ENCODE measurements at regions not wholly inside any gene's neighbourhood (a gene's known extent, or its start where the extent isn't known, plus 50 kb on each side); places are given as distances from the start of the nearest gene placed in this dataset.

GRCh38 chr2:18477293-18477692 lies 83.2 kb downstream of the RDH14 start:
- ATAC-seq: no peak
- Mint-ChIP-seq H3K4me3 (no peak overlapping the region), H3K9me3 (no peaks in the 10 kb centered on the region), H3K4me1 (no peaks in the 10 kb centered on the region), H3K27ac (no peak overlapping the region), H3K27me3 (peaks cover 9% of the 10 kb centered on the region)
- no peak for DNase-seq

- Mint-ChIP-seq H3K27ac (no peak overlapping the region), H3K9me3 (no peaks in the 10 kb centered on the region), H3K4me3 (no peak overlapping the region), H3K4me1 (no peaks in the 10 kb centered on the region), H3K27me3 (peaks cover 9% of the 10 kb centered on the region)
- ATAC-seq (no peak), DNase-seq (no peak)
These were observed 84.0 kb downstream of the RDH14 start for GRCh38 chr2:18476484-18476883.

- ATAC-seq (no peak), DNase-seq (no peak)
- Mint-ChIP-seq H3K27me3 (peaks cover 15% of the 10 kb centered on the region), H3K9me3 (no peaks in the 10 kb centered on the region), H3K4me3 (no peak overlapping the region), H3K4me1 (no peaks in the 10 kb centered on the region), H3K27ac (no peak overlapping the region)
These were observed 84.6 kb downstream of the RDH14 start for GRCh38 chr2:18475884-18476283.

- Mint-ChIP-seq H3K27ac (peak overlapping the region in 1 of 2 donors; percentile 47), H3K4me3 (no peak overlapping the region), H3K9me3 (no peaks in the 10 kb centered on the region), H3K4me1 (no peaks in the 10 kb centered on the region), H3K27me3 (peaks cover 18% of the 10 kb centered on the region)
- DNase-seq (no peak), ATAC-seq (no peak)
These were observed 85.8 kb downstream of the RDH14 start for GRCh38 chr2:18474700-18475099.

GRCh38 chr2:18473241-18474181 lies 86.9 kb downstream of the RDH14 start:
- Mint-ChIP-seq H3K4me3 (no peak overlapping the region), H3K27me3 (peaks cover 18% of the 10 kb centered on the region), H3K27ac (no peak overlapping the region), H3K9me3 (no peaks in the 10 kb centered on the region), H3K4me1 (no peaks in the 10 kb centered on the region)
- DNase-seq: no peak
- no peak for ATAC-seq

- peaks cover 0 to 1% of the 10 kb centered on the region in 2 donors for H3K9me3 Mint-ChIP-seq
- H3K27me3 Mint-ChIP-seq: peaks cover 31% of the 10 kb centered on the region
- H3K27ac Mint-ChIP-seq: no peak overlapping the region
- DNase-seq: no peak
- no peak overlapping the region for H3K4me3 Mint-ChIP-seq
- ATAC-seq: no peak
- no peaks in the 10 kb centered on the region for H3K4me1 Mint-ChIP-seq
These were observed 92.6 kb downstream of the RDH14 start for GRCh38 chr2:18467749-18468360.

GRCh38 chr2:18465979-18466378 lies 94.5 kb downstream of the RDH14 start:
- no peak for DNase-seq
- ATAC-seq: no peak
- peaks cover 5% of the 10 kb centered on the region in 2 donors for H3K9me3 Mint-ChIP-seq
- no peaks in the 10 kb centered on the region for H3K4me1 Mint-ChIP-seq
- no peak overlapping the region for H3K4me3 Mint-ChIP-seq
- H3K27ac Mint-ChIP-seq: no peak overlapping the region
- peaks cover 45% of the 10 kb centered on the region for H3K27me3 Mint-ChIP-seq

- peaks cover 5 to 7% of the 10 kb centered on the region in 2 donors for H3K9me3 Mint-ChIP-seq
- H3K27ac Mint-ChIP-seq: no peak overlapping the region
- DNase-seq (no peak), ATAC-seq (no peak)
- H3K27me3 Mint-ChIP-seq: peaks cover 52% of the 10 kb centered on the region
- no peak overlapping the region for H3K4me3 Mint-ChIP-seq
- H3K4me1 Mint-ChIP-seq: no peaks in the 10 kb centered on the region
These were observed 95.5 kb downstream of the RDH14 start for GRCh38 chr2:18464913-18465312.

GRCh38 chr2:18456026-18456425 lies 104.4 kb downstream of the RDH14 start:
- H3K27me3 Mint-ChIP-seq: peaks cover 31% of the 10 kb centered on the region
- H3K4me3 Mint-ChIP-seq: no peak overlapping the region
- peaks cover 0 to 2% of the 10 kb centered on the region in 2 donors for H3K9me3 Mint-ChIP-seq
- H3K27ac Mint-ChIP-seq: no peak overlapping the region
- H3K4me1 Mint-ChIP-seq: no peaks in the 10 kb centered on the region
- DNase-seq: no peak
- no peak for ATAC-seq

GRCh38 chr2:18455236-18455862 lies 105.1 kb downstream of the RDH14 start:
- Mint-ChIP-seq H3K9me3 (no peaks in the 10 kb centered on the region), H3K27ac (no peak overlapping the region), H3K4me3 (no peak overlapping the region), H3K27me3 (peaks cover 25% of the 10 kb centered on the region), H3K4me1 (no peaks in the 10 kb centered on the region)
- DNase-seq: no peak
- ATAC-seq: no peak

- H3K4me3 Mint-ChIP-seq: no peak overlapping the region
- no peaks in the 10 kb centered on the region for H3K9me3 Mint-ChIP-seq
- no peak overlapping the region for H3K27ac Mint-ChIP-seq
- H3K27me3 Mint-ChIP-seq: peaks cover 20% of the 10 kb centered on the region
- DNase-seq (no peak), ATAC-seq (no peak)
- no peaks in the 10 kb centered on the region for H3K4me1 Mint-ChIP-seq
These were observed 105.7 kb downstream of the RDH14 start for GRCh38 chr2:18454692-18455235.

GRCh38 chr2:18446715-18447114 lies 113.7 kb downstream of the RDH14 start:
- H3K4me3 Mint-ChIP-seq: no peak overlapping the region
- no peak for ATAC-seq
- no peak overlapping the region for H3K27ac Mint-ChIP-seq
- H3K9me3 Mint-ChIP-seq: no peaks in the 10 kb centered on the region
- H3K27me3 Mint-ChIP-seq: peaks cover 40% of the 10 kb centered on the region
- H3K4me1 Mint-ChIP-seq: no peaks in the 10 kb centered on the region
- DNase-seq: no peak

GRCh38 chr2:18445433-18446320 lies 114.8 kb downstream of the RDH14 start:
- ATAC-seq: no peak
- Mint-ChIP-seq H3K4me1 (no peaks in the 10 kb centered on the region), H3K27me3 (peaks cover 44% of the 10 kb centered on the region), H3K4me3 (no peak overlapping the region), H3K27ac (no peak overlapping the region), H3K9me3 (no peaks in the 10 kb centered on the region)
- DNase-seq: no peak

- Mint-ChIP-seq H3K27ac (no peak overlapping the region), H3K9me3 (no peaks in the 10 kb centered on the region), H3K4me3 (no peak overlapping the region), H3K4me1 (no peaks in the 10 kb centered on the region), H3K27me3 (peaks cover 45% of the 10 kb centered on the region)
- ATAC-seq: no peak
- DNase-seq: no peak
These were observed 115.6 kb downstream of the RDH14 start for GRCh38 chr2:18444806-18445205.

GRCh38 chr2:18441583-18441982 lies 118.9 kb downstream of the RDH14 start:
- Mint-ChIP-seq H3K27ac (no peak overlapping the region), H3K4me1 (no peaks in the 10 kb centered on the region), H3K9me3 (no peaks in the 10 kb centered on the region), H3K4me3 (no peak overlapping the region), H3K27me3 (peaks cover 37% of the 10 kb centered on the region)
- DNase-seq (no peak), ATAC-seq (no peak)
